ENCODE measurements at regions not wholly inside any gene's neighbourhood (a gene's known extent, or its start where the extent isn't known, plus 50 kb on each side); places are given as distances from the start of the nearest gene placed in this dataset.

DNA sequence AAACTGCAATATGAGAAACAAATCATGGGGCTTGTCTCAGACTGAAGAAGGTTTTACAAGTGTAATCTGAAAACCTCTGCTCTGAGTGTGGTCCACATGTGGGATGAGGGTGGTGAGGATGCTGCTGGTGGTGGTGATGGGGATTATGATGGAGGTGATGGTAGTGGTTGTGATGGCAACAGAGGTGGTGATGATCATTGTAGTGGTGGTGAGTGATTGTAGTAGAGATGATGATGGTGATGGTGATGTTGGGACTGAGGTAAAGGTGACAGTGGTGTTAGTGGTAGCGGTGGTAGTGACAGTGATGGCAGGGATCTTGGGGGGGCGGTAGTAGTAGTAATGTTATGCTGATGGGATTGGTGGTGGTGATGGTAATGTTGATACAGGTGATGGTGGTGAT is 217.8 kb downstream of the ANAPC1 start:
- TF ChIP-seq, protein P1, sequence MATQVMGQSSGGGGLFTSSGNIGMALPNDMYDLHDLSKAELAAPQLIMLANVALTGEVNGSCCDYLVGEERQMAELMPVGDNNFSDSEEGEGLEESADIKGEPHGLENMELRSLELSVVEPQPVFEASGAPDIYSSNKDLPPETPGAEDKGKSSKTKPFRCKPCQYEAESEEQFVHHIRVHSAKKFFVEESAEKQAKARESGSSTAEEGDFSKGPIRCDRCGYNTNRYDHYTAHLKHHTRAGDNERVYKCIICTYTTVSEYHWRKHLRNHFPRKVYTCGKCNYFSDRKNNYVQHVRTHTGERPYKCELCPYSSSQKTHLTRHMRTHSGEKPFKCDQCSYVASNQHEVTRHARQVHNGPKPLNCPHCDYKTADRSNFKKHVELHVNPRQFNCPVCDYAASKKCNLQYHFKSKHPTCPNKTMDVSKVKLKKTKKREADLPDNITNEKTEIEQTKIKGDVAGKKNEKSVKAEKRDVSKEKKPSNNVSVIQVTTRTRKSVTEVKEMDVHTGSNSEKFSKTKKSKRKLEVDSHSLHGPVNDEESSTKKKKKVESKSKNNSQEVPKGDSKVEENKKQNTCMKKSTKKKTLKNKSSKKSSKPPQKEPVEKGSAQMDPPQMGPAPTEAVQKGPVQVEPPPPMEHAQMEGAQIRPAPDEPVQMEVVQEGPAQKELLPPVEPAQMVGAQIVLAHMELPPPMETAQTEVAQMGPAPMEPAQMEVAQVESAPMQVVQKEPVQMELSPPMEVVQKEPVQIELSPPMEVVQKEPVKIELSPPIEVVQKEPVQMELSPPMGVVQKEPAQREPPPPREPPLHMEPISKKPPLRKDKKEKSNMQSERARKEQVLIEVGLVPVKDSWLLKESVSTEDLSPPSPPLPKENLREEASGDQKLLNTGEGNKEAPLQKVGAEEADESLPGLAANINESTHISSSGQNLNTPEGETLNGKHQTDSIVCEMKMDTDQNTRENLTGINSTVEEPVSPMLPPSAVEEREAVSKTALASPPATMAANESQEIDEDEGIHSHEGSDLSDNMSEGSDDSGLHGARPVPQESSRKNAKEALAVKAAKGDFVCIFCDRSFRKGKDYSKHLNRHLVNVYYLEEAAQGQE (IDR thresholded peaks at IDR 0.05; ENCODE audit: low read depth), result no peak
- TF ChIP-seq, protein P2, sequence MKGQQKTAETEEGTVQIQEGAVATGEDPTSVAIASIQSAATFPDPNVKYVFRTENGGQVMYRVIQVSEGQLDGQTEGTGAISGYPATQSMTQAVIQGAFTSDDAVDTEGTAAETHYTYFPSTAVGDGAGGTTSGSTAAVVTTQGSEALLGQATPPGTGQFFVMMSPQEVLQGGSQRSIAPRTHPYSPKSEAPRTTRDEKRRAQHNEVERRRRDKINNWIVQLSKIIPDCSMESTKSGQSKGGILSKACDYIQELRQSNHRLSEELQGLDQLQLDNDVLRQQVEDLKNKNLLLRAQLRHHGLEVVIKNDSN (IDR thresholded peaks at IDR 0.05), result no peak
- no peak for TF ChIP-seq TAF1 (IDR thresholded peaks at IDR 0.05; ENCODE audit: low read depth)
- TF ChIP-seq EGR1 (IDR thresholded peaks at IDR 0.05), result no peak
- TF ChIP-seq RAD21 (IDR thresholded peaks at IDR 0.05; ENCODE audit: low read depth), result no peak
- no peak for TF ChIP-seq TEAD4 (IDR thresholded peaks at IDR 0.05)
- no peak for TF ChIP-seq NFIC (IDR thresholded peaks at IDR 0.05)
- TF ChIP-seq YY1 (IDR thresholded peaks at IDR 0.05; ENCODE audit: low read depth), result no peak
- no peak for TF ChIP-seq CREB1 (IDR thresholded peaks at IDR 0.05; ENCODE audit: low read depth)
- TF ChIP-seq ZBTB7A (IDR thresholded peaks at IDR 0.05; ENCODE audit: low read depth), result no peak
- no peak for TF ChIP-seq CEBPB (IDR thresholded peaks at IDR 0.05)
- TF ChIP-seq FOXM1 (IDR thresholded peaks at IDR 0.05; ENCODE audit: borderline replicate concordance, low read depth), result no peak
- TF ChIP-seq, protein P3, sequence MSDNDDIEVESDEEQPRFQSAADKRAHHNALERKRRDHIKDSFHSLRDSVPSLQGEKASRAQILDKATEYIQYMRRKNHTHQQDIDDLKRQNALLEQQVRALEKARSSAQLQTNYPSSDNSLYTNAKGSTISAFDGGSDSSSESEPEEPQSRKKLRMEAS (IDR thresholded peaks at IDR 0.05), result no peak
- no peak for TF ChIP-seq TCF12 (IDR thresholded peaks at IDR 0.05; ENCODE audit: low read depth)
- no peak for TF ChIP-seq EP300 (IDR thresholded peaks at IDR 0.05; ENCODE audit: borderline replicate concordance)

DNA sequence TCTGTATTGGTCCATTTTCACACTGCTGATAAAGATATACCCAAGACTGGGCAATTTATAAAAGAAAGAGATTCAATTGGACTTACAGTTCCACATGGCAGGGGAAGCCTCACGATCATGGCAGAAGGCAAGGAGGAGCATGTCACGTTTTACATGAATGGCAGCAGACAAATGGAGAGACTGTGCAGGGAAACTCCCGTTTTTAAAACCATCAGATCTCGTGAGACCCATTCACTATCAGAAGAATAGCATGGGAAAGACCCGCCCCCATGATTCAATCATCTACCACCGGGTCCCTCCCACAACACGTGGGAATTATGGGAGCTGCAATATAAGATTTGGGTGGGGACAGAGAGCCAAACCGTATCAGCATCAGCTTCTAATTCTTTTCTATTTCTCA is 217.0 kb downstream of the ANAPC1 start:
- no peak for TF ChIP-seq CREB1 (IDR thresholded peaks at IDR 0.05; ENCODE audit: low read depth)
- TF ChIP-seq, protein P1 (IDR thresholded peaks at IDR 0.05; ENCODE audit: low read depth), result no peak
- TF ChIP-seq CEBPB (IDR thresholded peaks at IDR 0.05), result no peak
- TF ChIP-seq, protein P2 (IDR thresholded peaks at IDR 0.05), result no peak
- TF ChIP-seq TCF12 (IDR thresholded peaks at IDR 0.05; ENCODE audit: low read depth), result no peak
- TF ChIP-seq EP300 (IDR thresholded peaks at IDR 0.05; ENCODE audit: borderline replicate concordance), result no peak
- no peak for TF ChIP-seq TAF1 (IDR thresholded peaks at IDR 0.05; ENCODE audit: low read depth)
- TF ChIP-seq, protein P3 (IDR thresholded peaks at IDR 0.05), result no peak
- no peak for TF ChIP-seq YY1 (IDR thresholded peaks at IDR 0.05; ENCODE audit: low read depth)
- TF ChIP-seq ZBTB7A (IDR thresholded peaks at IDR 0.05; ENCODE audit: low read depth), result no peak
- TF ChIP-seq TEAD4 (IDR thresholded peaks at IDR 0.05), result no peak
- TF ChIP-seq EGR1 (IDR thresholded peaks at IDR 0.05), result no peak
- no peak for TF ChIP-seq FOXM1 (IDR thresholded peaks at IDR 0.05; ENCODE audit: borderline replicate concordance, low read depth)
- no peak for TF ChIP-seq NFIC (IDR thresholded peaks at IDR 0.05)
- TF ChIP-seq RAD21 (IDR thresholded peaks at IDR 0.05; ENCODE audit: low read depth), result no peak

DNA sequence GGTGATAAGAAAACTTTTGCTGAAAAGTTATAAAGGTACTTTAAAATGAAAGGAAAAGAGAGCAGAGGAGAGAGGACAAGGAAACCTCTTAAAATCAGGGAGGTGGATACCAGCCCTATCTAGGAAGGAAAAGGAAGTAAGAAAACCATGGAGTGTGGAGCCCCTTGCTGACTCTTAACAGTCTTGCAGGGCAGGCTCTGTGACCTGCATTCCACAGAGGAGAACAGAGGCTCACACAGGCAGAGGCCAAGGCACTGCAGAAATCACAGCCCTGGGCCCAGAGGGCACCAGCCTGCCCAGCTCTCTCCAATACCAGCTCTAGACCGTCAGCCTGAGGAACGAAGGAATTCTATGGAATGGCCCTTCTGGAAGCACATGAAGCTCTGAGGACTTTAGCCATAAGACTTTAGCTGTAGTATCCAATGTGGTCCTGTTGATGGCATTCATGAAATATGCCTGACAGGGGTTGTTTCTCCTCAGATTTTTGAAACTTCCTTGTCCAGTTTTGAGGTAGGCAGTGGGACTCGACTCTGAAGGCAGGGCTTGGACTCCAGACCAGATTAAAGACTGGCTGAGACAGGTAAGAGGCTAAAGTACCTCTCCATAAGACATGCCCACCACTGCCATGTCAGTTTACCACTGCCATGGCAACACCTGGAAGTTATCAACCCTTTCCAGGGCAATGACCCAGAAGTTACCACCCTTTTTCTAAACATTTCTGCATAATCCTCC is 216.3 kb downstream of the ANAPC1 start:
- TF ChIP-seq TEAD4 (IDR thresholded peaks at IDR 0.05), result 0 out of 2 replicates have a peak, but pooled peaks have one; percentile 26
- no peak for TF ChIP-seq TCF12 (IDR thresholded peaks at IDR 0.05; ENCODE audit: low read depth)
- peak; percentile 89 for TF ChIP-seq RAD21 (IDR thresholded peaks at IDR 0.05; ENCODE audit: low read depth)

DNA sequence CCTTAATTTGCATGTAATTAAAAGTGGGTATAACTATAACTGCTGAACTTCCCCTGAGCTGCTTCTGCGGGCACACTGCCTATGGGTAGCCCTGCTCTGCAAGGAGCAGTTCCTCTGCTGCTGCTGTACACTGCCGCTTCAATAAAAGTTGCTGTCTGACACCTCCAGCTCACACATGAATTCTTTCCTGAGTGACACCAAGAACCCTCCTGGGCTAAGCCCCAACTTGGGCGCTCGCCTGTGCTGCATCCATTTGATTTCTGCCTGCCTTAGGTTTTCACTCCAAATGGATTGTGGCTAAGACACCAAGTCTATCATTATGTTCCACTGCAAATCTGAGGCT is 215.7 kb downstream of the ANAPC1 start:
- no peak for TF ChIP-seq FOXM1 (IDR thresholded peaks at IDR 0.05; ENCODE audit: borderline replicate concordance, low read depth)
- TF ChIP-seq ZBTB7A (IDR thresholded peaks at IDR 0.05; ENCODE audit: low read depth), result no peak
- TF ChIP-seq TCF12 (IDR thresholded peaks at IDR 0.05; ENCODE audit: low read depth), result no peak
- no peak for TF ChIP-seq NFIC (IDR thresholded peaks at IDR 0.05)
- TF ChIP-seq TEAD4 (IDR thresholded peaks at IDR 0.05), result no peak
- no peak for TF ChIP-seq RAD21 (IDR thresholded peaks at IDR 0.05; ENCODE audit: low read depth)
- TF ChIP-seq YY1 (IDR thresholded peaks at IDR 0.05; ENCODE audit: low read depth), result no peak
- TF ChIP-seq CREB1 (IDR thresholded peaks at IDR 0.05; ENCODE audit: low read depth), result no peak

DNA sequence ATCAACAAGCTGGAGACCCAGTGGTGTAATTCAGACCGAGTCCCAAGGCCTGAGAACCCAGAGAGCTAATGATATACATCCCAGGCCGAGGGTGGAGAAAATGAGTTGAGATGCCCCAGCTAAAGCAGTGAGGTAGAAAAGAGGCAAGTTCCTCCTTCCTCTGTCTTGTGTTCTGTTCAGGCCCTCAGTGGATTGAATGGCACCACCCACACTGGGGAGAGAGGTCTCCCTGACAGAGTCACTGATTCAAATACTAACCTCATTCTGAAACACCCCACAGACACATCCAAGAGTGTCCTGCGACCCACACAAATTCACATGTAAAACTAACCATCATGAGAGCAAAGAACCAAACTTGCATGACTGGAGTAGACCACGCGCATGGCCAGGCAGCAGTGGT is 215.3 kb downstream of the ANAPC1 start:
- TF ChIP-seq NFIC (IDR thresholded peaks at IDR 0.05), result no peak
- TF ChIP-seq, protein P1 (IDR thresholded peaks at IDR 0.05; ENCODE audit: low read depth), result no peak
- no peak for TF ChIP-seq YY1 (IDR thresholded peaks at IDR 0.05; ENCODE audit: low read depth)
- TF ChIP-seq, protein P2 (IDR thresholded peaks at IDR 0.05), result no peak
- no peak for TF ChIP-seq TEAD4 (IDR thresholded peaks at IDR 0.05)
- no peak for TF ChIP-seq TCF12 (IDR thresholded peaks at IDR 0.05; ENCODE audit: low read depth)
- TF ChIP-seq EP300 (IDR thresholded peaks at IDR 0.05; ENCODE audit: borderline replicate concordance), result no peak
- TF ChIP-seq FOXM1 (IDR thresholded peaks at IDR 0.05; ENCODE audit: borderline replicate concordance, low read depth), result no peak
- TF ChIP-seq, protein P3 (IDR thresholded peaks at IDR 0.05), result no peak
- no peak for TF ChIP-seq EGR1 (IDR thresholded peaks at IDR 0.05)
- TF ChIP-seq RAD21 (IDR thresholded peaks at IDR 0.05; ENCODE audit: low read depth), result no peak
- no peak for TF ChIP-seq CREB1 (IDR thresholded peaks at IDR 0.05; ENCODE audit: low read depth)

All from Ishikawa (cell line).